ENCODE measurements at regions not wholly inside any gene's neighbourhood (a gene's known extent, or its start where the extent isn't known, plus 50 kb on each side); places are given as distances from the start of the nearest gene placed in this dataset.

- TF ChIP-seq ZBTB9 (CRISPR knock-in tag; IDR thresholded peaks at IDR 0.05) (no peak), ZNF511 (CRISPR knock-in tag; IDR thresholded peaks at IDR 0.05) (no peak), XRCC5 (IDR thresholded peaks at IDR 0.05; ENCODE audit: low read depth, low read length) (no peak), ZC3H8 (IDR thresholded peaks at IDR 0.05) (no peak), ZNF395 (CRISPR knock-in tag; IDR thresholded peaks at IDR 0.05) (no peak), RBM25 (IDR thresholded peaks at IDR 0.05; ENCODE audit: low read depth, low read length, severe bottlenecking) (no peak), NR0B1 (IDR thresholded peaks at IDR 0.05; ENCODE audit: partially characterized antibody) (no peak), YY1 (IDR thresholded peaks at IDR 0.05; ENCODE audit: borderline replicate concordance in 1 of 3, control insufficient read depth in 1 of 3, extremely low read depth in 1 of 3, insufficient read depth in 3 of 3, insufficient read length in 1 of 3, insufficient replicate concordance in 2 of 3, low read depth in 1 of 3, low read length in 2 of 3) (peak in 2 of 3 experiments; percentile 35 to 84), ZNF561 (CRISPR knock-in tag; conservative IDR thresholded peaks at IDR 0.05) (no peak), MTF1 (CRISPR knock-in tag; IDR thresholded peaks at IDR 0.05; ENCODE audit: borderline replicate concordance) (no peak), ZNF778 (CRISPR knock-in tag; IDR thresholded peaks at IDR 0.05) (no peak), MEF2D (tag; conservative IDR thresholded peaks at IDR 0.05; ENCODE audit: low read depth) (no peak), CCNT2 (IDR thresholded peaks at IDR 0.05; ENCODE audit: borderline replicate concordance, extremely low read depth, insufficient read length, low read depth, low read length) (no peak), ADNP (tag; IDR thresholded peaks at IDR 0.05) (no peak), RAD21 (CRISPR knock-in tag; conservative IDR thresholded peaks at IDR 0.05 in 1 of 2, IDR thresholded peaks at IDR 0.05 in 1 of 2) (peak in 1 of 2 experiments; percentile 23; a peak in 1 of 4 replicates)
These were observed 57.3 kb downstream of the MAF start (continued) for GRCh38 chr16:79543219-79543618.
